Non-pigmented ciliary epithelial cell (primary cell): ENCODE measurements at regions not wholly inside any gene's neighbourhood (a gene's known extent, or its start where the extent isn't known, plus 50 kb on each side); places are given as distances from the start of the nearest gene placed in this dataset.

Source experiments
- DNase-seq: peaks from one replicate; pipeline ENCODE4 v3.0.0-alpha.2; 2010; ENCODE audit warnings: low read depth

- no peak for DNase-seq
These were observed 348.4 kb downstream of the BRINP1 start for GRCh38 chr9:119020730-119021333.

DNA sequence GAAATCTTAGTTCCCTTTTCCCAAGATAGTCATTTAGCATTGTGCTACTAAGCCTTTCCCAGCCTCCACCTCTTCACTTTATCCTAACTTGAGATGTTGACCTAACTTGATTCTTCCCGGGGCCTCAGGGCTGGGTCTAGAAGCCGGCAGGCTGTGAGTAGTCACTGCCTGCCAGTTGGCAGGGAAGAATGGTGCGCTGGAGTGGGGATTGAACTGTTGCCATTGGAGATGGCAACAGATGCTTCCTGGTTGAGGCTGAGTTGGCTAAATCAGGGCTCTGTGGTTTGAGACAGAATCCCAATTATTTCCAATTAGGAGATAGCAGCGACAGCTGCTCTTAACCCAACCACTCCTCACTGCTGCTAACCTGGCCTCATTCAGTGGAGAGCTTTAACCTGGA, 343.1 kb downstream of the BRINP1 start:
- no peak for DNase-seq

DNA sequence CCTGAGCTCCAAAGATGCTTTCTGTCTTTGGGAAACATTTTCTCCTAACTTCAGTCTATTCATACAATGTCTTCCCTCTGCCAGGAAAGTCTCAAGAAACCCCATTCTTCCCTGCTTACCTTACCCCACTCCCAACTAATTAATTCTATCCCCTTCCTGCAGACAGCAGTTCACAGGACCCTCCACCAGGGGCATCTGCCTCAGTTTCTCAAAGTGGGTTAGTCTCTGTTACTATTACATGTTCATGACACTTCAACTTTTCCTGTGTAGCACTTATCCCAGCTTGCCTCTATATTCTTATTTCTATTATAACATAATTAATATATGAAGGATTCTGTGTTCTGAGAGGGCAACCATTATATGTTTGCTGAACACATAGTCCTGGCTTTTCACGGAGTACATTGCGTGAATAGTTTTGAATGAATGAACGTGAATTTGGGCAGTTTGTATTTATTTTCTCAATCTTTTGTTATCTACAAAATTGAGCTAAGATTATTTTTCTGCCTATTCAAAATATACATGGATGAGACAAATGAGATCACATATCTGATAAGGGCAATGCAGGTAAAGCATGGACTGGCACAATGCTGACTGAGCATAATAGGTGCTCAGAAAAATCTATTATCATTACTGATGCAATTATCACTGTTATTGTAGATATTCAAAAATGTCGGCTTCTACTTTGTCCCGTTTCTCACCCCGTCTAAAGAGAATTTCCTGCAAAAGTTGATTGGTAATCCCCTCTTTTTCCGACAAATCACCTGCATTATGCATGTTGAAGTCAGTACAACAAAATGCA, 341.1 kb downstream of the BRINP1 start:
- no peak for DNase-seq

DNA sequence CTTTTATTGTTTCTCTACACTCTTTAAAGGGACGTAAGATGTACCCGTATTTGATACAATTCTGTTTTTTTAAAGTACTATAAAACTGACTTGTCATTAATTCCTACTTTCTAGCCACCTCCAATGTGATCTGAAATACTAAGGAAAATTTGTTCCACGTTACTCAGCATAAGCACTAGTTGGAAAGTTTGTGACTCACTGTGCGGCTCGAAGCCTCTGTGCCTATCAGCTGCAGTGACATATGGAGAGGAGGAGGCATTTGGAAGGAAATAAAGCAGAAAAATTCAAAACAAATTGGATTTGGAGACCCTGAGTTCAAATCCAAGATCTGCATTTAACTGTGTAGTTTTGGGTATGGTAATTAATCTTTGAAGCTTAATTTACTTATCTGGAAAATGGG, 339.3 kb downstream of the BRINP1 start:
- no peak for DNase-seq

DNA sequence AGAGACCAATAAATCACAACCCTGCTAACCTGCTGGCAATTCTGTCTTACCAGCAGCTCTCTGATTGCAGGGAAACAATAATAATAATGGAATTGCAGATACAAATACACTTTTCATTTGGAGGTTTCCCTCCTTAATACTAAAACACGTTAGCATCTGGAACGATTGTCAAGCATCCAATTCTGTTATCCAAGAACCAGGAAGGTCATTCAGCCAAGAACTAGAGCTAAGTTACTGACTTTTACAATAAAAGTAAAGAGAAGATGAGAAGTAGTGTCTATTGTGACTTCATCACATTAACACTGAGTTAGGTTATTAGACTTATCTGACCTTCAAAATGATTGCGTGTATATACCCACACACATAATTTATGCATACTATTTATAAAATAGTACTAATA, 335.6 kb downstream of the BRINP1 start:
- DNase-seq = no peak

DNA sequence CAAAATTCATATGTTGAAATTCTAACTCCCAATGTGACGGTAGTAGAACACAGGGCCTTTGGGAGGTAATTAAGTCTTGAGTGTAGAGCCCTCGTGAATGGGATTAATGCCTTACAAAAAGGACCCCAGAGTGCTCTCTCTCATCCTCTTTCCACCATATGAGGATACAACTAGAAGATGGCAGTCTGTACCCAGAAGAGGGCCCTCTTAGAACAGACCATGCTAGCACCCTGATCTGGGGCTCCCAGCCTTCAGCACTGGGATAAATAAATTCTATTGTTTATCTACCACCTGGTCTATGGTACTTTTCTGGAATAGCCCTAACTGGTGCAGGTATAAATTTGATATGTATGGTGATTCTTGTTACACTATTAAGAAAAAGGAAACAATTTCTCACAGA, 332.3 kb downstream of the BRINP1 start:
- DNase-seq = no peak

GRCh38 chr9:119043996-119044395, 325.2 kb downstream of the BRINP1 start:
- no peak for DNase-seq

- DNase-seq = no peak
These were observed 324.4 kb downstream of the BRINP1 start for GRCh38 chr9:119044806-119045205.

DNA sequence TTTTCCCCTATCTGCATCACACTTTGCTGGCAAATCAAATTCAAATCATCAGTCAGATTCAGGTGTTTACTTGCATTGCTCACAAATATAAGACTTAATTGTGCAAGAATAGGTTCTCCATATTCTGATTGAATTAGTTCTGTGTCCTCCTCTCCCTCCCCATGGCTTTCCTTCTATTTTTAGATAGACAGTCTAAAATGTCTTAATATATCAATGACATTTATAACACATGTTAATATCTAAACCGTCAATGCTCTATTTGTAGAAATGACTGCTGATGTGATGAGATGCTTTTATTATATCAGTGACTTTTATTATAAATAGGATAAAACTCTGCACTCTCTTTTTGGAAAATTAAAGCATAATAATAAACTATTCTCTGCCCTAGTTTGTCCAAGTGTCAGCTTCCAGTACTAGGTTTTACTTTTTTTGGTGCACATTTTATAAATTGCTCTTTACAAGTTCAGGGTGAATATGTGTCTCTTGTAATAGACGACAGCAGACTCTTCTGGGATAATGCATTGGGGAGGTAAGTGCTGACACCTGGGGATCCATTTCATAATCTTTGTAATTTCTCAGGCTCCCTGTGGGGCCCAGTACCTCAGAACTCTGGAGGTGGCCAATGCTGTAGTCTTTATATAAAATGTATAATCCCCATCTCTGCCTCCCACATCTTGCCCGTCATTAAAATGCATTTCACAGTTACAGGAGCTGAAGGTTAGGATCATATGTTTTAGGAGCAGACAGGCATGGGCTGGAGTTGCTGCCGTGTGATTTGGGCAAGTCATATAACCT, 321.5 kb downstream of the BRINP1 start:
- no peak for DNase-seq

DNA sequence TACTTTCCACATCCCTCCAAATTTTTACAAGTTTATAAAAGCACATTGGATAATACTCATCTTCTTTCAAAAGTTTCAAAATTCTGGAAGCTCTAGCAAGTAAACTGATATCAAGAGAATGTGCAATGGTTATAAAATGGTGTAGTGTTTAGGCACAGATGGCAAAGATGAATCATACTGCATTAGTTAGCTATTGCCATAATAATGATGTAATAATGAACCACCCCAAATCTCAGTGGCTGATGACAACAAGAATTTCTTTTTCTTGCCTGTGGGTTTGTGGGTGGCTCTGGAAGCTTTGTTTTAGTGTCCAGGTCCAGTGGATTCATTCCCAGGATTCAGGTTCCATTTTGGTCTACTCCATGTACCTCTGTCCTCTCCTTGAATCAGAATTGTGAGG, 319.0 kb downstream of the BRINP1 start:
- DNase-seq = no peak

- DNase-seq = no peak
These were observed 316.8 kb downstream of the BRINP1 start for GRCh38 chr9:119052339-119053030.

GRCh38 chr9:119053070-119053469, 316.2 kb downstream of the BRINP1 start:
- DNase-seq = no peak

DNA sequence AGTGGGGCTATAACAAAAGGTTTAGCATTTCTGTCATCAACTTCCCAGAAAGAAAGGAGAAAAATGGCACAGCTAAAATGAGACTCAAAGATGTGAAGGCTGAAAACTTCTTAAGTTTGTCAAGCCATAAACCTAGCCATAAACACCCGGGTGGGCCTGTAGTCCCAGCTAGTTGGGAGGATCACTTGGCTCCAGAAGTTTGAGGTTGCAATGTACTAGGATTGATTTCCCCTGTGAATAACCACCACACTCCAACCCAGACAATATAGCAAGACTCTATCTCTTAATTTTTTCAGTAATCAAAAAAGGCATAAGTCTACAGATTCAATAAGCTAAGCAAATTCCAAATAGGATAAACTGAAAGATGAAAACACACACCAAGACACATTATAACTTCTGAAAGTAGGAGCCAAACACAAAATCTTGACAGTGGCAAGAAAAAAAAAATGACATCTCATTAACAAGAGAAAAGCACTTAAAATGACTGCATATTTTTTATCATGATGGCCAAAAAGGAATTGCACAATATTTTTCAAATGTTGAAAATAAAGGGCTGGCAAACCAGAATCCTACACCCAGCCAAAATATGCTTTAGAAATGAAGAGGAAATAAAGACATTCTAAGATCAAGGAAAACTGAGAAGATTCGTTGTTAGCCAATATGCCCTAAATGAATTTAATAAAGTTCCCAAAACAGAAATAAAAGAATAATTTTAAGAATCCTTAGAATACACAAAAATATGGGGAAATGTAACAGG, 308.4 kb downstream of the BRINP1 start:
- no peak for DNase-seq

- no peak for DNase-seq
These were observed 297.6 kb downstream of the BRINP1 start for GRCh38 chr9:119071636-119072035.

DNA sequence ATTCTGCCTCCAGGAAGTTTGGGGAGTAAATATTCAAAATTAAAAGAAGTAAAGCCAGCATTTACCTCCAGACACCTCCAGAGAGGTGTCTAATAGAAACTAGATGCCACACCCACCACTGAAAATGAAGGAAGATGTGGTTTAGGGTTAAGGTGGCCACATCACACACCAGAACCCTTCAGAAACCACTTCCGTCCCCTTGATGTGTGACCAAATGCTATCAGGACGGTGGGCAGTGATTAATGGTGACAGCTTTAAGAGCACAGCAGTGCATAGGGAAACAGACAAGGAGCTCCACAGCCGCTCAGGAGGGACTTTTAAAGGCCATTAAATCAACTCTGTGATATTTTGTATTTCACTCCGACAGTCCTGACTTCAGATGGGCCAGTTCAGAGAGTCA, 295.2 kb downstream of the BRINP1 start:
- DNase-seq = no peak

- DNase-seq = no peak
These were observed 291.2 kb downstream of the BRINP1 start for GRCh38 chr9:119078015-119078414.

DNA sequence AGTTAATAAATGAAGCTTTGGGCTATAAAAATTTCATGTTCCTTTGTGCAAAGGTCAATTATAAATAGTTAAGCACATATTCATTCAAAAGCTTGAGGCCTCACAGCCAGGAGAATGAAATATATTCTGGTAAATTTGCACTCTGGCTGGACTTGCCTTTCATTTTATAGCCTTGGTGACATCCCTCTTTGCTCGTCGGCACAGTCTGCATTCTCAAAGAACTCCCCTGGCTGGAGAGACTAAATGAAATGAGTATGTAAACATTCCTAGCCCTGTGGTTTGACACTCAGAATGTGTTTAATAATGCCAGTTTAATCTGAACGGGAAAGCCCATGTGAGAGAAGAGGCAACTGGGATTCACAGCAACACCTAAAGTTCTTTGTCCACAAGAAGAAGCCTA, 285.6 kb downstream of the BRINP1 start:
- DNase-seq = no peak

DNA sequence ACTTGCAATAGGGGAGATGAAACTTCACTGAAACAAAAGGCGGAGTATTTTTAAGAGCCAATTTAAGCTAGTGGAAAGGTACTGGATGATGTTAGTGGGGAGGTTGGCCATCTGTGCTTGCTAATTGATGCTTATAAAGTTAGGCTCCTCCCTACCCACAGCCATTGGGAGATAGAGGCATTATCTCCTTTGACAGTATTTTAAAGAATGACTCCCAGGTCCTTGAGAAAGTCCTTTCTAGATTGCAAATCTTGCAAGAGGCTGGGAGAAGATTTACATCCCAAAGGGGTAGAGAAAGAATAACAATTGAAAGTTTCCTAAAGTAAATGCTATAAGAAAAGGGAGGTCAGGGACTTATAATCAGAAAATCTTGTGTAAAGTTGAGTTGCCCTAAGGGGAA, 282.6 kb downstream of the BRINP1 start:
- no peak for DNase-seq

- DNase-seq = no peak
These were observed 281.2 kb downstream of the BRINP1 start for GRCh38 chr9:119088002-119088547.

GRCh38 chr9:119091074-119091473, 278.2 kb downstream of the BRINP1 start:
- no peak for DNase-seq

DNA sequence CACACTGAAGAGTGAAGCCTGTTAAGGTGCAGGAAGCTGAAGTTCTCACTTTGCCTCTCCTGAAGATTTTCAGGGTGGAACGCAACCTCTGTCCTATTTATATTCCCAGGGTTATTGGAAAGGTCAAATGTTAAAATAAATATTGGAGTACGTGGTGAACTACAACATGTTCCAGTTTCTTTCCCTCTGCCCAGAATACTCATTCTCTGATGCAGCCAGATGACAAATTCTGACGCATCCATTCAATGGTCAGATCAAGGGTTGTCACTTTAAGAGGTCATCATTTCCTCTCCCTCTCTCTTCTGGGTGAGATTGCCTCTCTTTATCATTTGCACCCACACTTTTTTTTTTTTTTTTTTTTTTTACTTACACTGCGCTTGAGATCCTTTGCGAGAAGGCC, 277.1 kb downstream of the BRINP1 start:
- DNase-seq = no peak
